GM21381 (cell line): ENCODE measurements at regions not wholly inside any gene's neighbourhood (a gene's known extent, or its start where the extent isn't known, plus 50 kb on each side); places are given as distances from the start of the nearest gene placed in this dataset.

Source experiments
- ATAC-seq: cut with Tn5 transposase; IDR thresholded peaks from one replicate; pipeline ENCODE4 v1.9.1; 2021; ENCODE audit warnings: mild to moderate bottlenecking, moderate library complexity; ENCODE audit not compliant: unreplicated experiment

GRCh38 chr4:185893500-185893899, 81.5 kb upstream of the SORBS2 start:
- ATAC-seq, result no peak

- ATAC-seq, result no peak
These were observed 82.5 kb upstream of the SORBS2 start for GRCh38 chr4:185894481-185894880.

GRCh38 chr4:185895351-185895750, 83.4 kb upstream of the SORBS2 start:
- no peak for ATAC-seq

GRCh38 chr4:185895866-185896265, 83.9 kb upstream of the SORBS2 start:
- ATAC-seq, result no peak

GRCh38 chr4:185896817-185897488, 85.0 kb upstream of the SORBS2 start:
- ATAC-seq, result peak; percentile 62

GRCh38 chr4:185898413-185898812, 86.4 kb upstream of the SORBS2 start:
- no peak for ATAC-seq

- no peak for ATAC-seq
These were observed 87.8 kb upstream of the SORBS2 start for GRCh38 chr4:185899833-185900232.

GRCh38 chr4:185902654-185903053, 90.7 kb upstream of the SORBS2 start:
- ATAC-seq, result no peak

GRCh38 chr4:185903205-185903604, 91.2 kb upstream of the SORBS2 start:
- ATAC-seq, result no peak

GRCh38 chr4:185904381-185904780, 92.4 kb upstream of the SORBS2 start:
- ATAC-seq, result no peak

GRCh38 chr4:185909972-185910371, 98.0 kb upstream of the SORBS2 start:
- no peak for ATAC-seq

- no peak for ATAC-seq
These were observed 99.6 kb upstream of the SORBS2 start for GRCh38 chr4:185911556-185912064.

GRCh38 chr4:185912779-185913178, 100.8 kb upstream of the SORBS2 start:
- ATAC-seq, result no peak

- no peak for ATAC-seq
These were observed 102.7 kb upstream of the SORBS2 start for GRCh38 chr4:185914583-185915199.

GRCh38 chr4:185915271-185915670, 103.3 kb upstream of the SORBS2 start:
- no peak for ATAC-seq

GRCh38 chr4:185915817-185916216, 103.8 kb upstream of the SORBS2 start:
- ATAC-seq, result no peak

GRCh38 chr4:185916231-185916630, 104.2 kb upstream of the SORBS2 start:
- ATAC-seq, result no peak

GRCh38 chr4:185916683-185917082, 104.7 kb upstream of the SORBS2 start:
- ATAC-seq, result no peak

- ATAC-seq, result no peak
These were observed 107.1 kb upstream of the SORBS2 start for GRCh38 chr4:185919107-185919506.

- no peak for ATAC-seq
These were observed 108.2 kb upstream of the SORBS2 start for GRCh38 chr4:185920171-185920570.

GRCh38 chr4:185920691-185921260, 108.8 kb upstream of the SORBS2 start:
- no peak for ATAC-seq
